ENCODE measurements at regions not wholly inside any gene's neighbourhood (a gene's known extent, or its start where the extent isn't known, plus 50 kb on each side); places are given as distances from the start of the nearest gene placed in this dataset.

- Mint-ChIP-seq H3K4me3 (no peak overlapping the region), H3K27me3 (ENCODE audit: insufficient read depth) (no peaks in the 10 kb centered on the region), H3K27ac (no peak overlapping the region), H3K9me3 (peaks cover 64% of the 10 kb centered on the region), H3K36me3 (ENCODE audit: low read depth) (peaks cover 25% of the 10 kb centered on the region), H3K4me1 (no peaks in the 10 kb centered on the region)
- Histone ChIP-seq H3K9me3 (ENCODE audit: control insufficient read depth, low read length) (peaks cover 67% of the 10 kb centered on the region), H3K4me1 (ENCODE audit: control insufficient read depth, insufficient read depth, low read length) (no peaks in the 10 kb centered on the region), H3K4me3 (ENCODE audit: low read length) (no peak overlapping the region), H3K27me3 (ENCODE audit: control insufficient read depth, insufficient read depth, low read length, poor library complexity, severe bottlenecking) (no peaks in the 10 kb centered on the region), H3K9ac (ENCODE audit: extremely low read depth, low read length, poor library complexity, severe bottlenecking) (no peak overlapping the region), H3K27ac (ENCODE audit: low read depth, low read length) (no peak overlapping the region), H3K36me3 (ENCODE audit: control insufficient read depth, insufficient read depth, low read length) (no peaks in the 10 kb centered on the region)
- DNase-seq, result no peak
- TF ChIP-seq CTCF (conservative IDR thresholded peaks at IDR 0.05), result no peak
- WGBS, 2 experiments (ENCODE audit: insufficient coverage in 1 of 2, insufficient read length in 1 of 2), result 60 to 100% methylated on average over 1 of the region's 1 CpG
Measured at GRCh38 chr2:189940913-189941312, 121.6 kb downstream of the MSTN start.

GRCh38 chr2:189937691-189938090 is 124.8 kb downstream of the MSTN start:
- no peaks in the 10 kb centered on the region for H3K4me1 Mint-ChIP-seq
- DNase-seq, result no peak
- H3K9me3 Mint-ChIP-seq, result peaks cover 45% of the 10 kb centered on the region
- Histone ChIP-seq H3K9me3 (ENCODE audit: control insufficient read depth, low read length) (peaks cover 41% of the 10 kb centered on the region), H3K27me3 (ENCODE audit: control insufficient read depth, insufficient read depth, low read length, poor library complexity, severe bottlenecking) (no peaks in the 10 kb centered on the region), H3K27ac (ENCODE audit: low read depth, low read length) (no peak overlapping the region), H3K36me3 (ENCODE audit: control insufficient read depth, insufficient read depth, low read length) (no peaks in the 10 kb centered on the region), H3K4me3 (ENCODE audit: low read length) (no peak overlapping the region), H3K4me1 (ENCODE audit: control insufficient read depth, insufficient read depth, low read length) (no peaks in the 10 kb centered on the region), H3K9ac (ENCODE audit: extremely low read depth, low read length, poor library complexity, severe bottlenecking) (no peak overlapping the region)
- H3K27ac Mint-ChIP-seq, result no peak overlapping the region
- WGBS, 2 experiments (ENCODE audit: insufficient coverage in 1 of 2, insufficient read length in 1 of 2), result 98 to 100% methylated on average over 2 of the region's 2 CpGs
- no peak overlapping the region for H3K4me3 Mint-ChIP-seq
- TF ChIP-seq CTCF (conservative IDR thresholded peaks at IDR 0.05), result no peak
- no peaks in the 10 kb centered on the region for H3K27me3 Mint-ChIP-seq (ENCODE audit: insufficient read depth)
- H3K36me3 Mint-ChIP-seq (ENCODE audit: low read depth), result peaks cover 19% of the 10 kb centered on the region

- Histone ChIP-seq H3K4me3 (ENCODE audit: low read length) (no peak overlapping the region), H3K27me3 (ENCODE audit: control insufficient read depth, insufficient read depth, low read length, poor library complexity, severe bottlenecking) (no peaks in the 10 kb centered on the region), H3K4me1 (ENCODE audit: control insufficient read depth, insufficient read depth, low read length) (peaks cover 5% of the 10 kb centered on the region), H3K9ac (ENCODE audit: extremely low read depth, low read length, poor library complexity, severe bottlenecking) (no peak overlapping the region), H3K27ac (ENCODE audit: low read depth, low read length) (no peak overlapping the region), H3K36me3 (ENCODE audit: control insufficient read depth, insufficient read depth, low read length) (no peaks in the 10 kb centered on the region), H3K9me3 (ENCODE audit: control insufficient read depth, low read length) (peaks cover 7% of the 10 kb centered on the region)
- no peaks in the 10 kb centered on the region for H3K4me1 Mint-ChIP-seq
- no peak for TF ChIP-seq CTCF (conservative IDR thresholded peaks at IDR 0.05)
- no peak for DNase-seq
- 100% methylated on average over 1 of the region's 1 CpG for WGBS, 2 experiments (ENCODE audit: insufficient coverage in 1 of 2, insufficient read length in 1 of 2)
- H3K36me3 Mint-ChIP-seq (ENCODE audit: low read depth), result peaks cover 13% of the 10 kb centered on the region
- H3K27ac Mint-ChIP-seq, result no peak overlapping the region
- H3K27me3 Mint-ChIP-seq (ENCODE audit: insufficient read depth), result no peaks in the 10 kb centered on the region
- no peak overlapping the region for H3K4me3 Mint-ChIP-seq
- peaks cover 9% of the 10 kb centered on the region for H3K9me3 Mint-ChIP-seq
Measured at GRCh38 chr2:189933911-189934399, 128.6 kb downstream of the MSTN start.

Data from endodermal cell (in vitro differentiated cells).